ENCODE measurements at regions not wholly inside any gene's neighbourhood (a gene's known extent, or its start where the extent isn't known, plus 50 kb on each side); places are given as distances from the start of the nearest gene placed in this dataset.

- TF ChIP-seq CTCF (IDR thresholded peaks at IDR 0.05; ENCODE audit: borderline replicate concordance, extremely low read depth, low read length, poor library complexity, severe bottlenecking), result no peak
- TF ChIP-seq EZH2 (IDR thresholded peaks at IDR 0.05; ENCODE audit: borderline replicate concordance, low read depth, low read length, severe bottlenecking), result no peak
Measured at GRCh38 chr4:54540931-54541330, 116.8 kb upstream of the KIT start.
